ENCODE measurements at regions not wholly inside any gene's neighbourhood (a gene's known extent, or its start where the extent isn't known, plus 50 kb on each side); places are given as distances from the start of the nearest gene placed in this dataset.

DNA sequence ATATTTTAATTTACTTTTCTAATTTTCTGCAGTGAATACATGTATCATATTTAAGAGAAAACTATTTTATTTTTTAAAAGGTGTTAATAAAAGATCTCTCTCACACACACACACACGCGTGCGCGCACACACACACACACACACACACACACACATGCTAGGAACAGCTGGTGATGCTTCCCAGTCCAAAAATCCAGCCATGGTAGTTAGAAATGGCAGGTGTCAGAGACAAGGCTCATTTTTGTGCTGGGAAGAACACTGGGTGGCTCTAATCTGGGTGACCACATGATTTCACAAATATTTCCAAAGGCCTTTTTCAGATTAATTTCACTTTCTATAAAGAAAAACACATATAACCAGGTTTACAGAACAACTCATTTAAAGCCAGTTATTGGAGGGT lies 104.5 kb upstream of the NCK2 start:
- no peak for DNase-seq (ENCODE audit: low spot score in 2 of 2)
- H3K9me3 Mint-ChIP-seq: no peaks in the 10 kb centered on the region
- no peak overlapping the region for H3K27ac Mint-ChIP-seq
- peaks cover 0 to 5% of the 10 kb centered on the region in 2 donors for H3K36me3 Mint-ChIP-seq
- no peak for ATAC-seq

DNA sequence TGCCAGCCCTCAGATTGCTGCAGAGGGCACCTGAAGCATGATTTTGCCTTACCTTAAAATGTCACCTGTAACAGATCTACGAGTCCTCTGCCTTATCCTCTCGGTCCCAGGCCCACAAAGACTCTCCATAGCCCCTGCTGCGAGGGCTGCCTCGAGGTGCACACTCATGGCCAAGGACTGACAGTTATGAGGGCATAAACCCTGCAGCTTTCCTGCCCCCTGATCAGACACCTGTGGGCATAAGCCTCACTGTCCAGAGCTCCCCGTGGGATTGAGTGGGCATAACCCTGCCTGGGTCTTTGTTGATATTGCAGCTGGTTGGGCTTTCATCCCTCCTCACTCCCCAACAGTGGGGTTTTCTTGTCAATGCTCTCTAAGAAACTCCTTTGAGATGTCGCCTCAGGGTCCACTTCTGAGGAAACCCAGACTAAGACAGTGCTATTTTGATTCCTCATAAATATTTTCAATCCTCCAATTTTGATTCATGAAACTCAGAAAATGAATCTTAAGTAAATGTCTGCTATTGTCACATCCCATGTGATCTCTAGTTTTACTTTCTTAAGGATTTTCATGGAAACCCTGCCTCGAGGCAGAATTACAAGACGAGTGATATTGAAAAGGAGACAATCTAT lies 108.5 kb upstream of the NCK2 start:
- peaks cover 0 to 5% of the 10 kb centered on the region in 2 donors for H3K36me3 Mint-ChIP-seq
- DNase-seq (ENCODE audit: low spot score in 2 of 2) (no peak), ATAC-seq (no peak)
- H3K27ac Mint-ChIP-seq: no peak overlapping the region
- H3K9me3 Mint-ChIP-seq: no peaks in the 10 kb centered on the region

DNA sequence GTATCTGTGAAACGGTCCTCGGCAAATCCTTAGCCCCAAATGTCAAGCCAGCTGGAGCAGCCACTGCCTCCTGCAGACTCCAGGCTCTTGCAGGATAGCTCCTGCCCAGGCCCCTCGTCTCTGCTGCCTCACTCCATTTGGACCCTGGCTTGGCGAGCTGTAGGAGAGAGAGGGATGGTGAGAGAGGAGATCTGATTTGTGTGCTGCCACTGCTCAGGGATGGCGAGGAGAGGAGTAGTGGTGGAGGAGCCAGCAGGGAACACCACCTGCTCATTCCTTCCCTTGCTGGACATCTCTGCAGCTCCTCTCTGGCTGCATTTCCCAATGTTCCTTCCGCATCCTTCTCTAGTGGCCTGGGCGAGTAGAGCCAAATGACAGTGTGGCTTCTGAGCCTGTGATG lies 109.1 kb upstream of the NCK2 start:
- Mint-ChIP-seq H3K36me3 (peaks cover 0 to 3% of the 10 kb centered on the region in 2 donors), H3K27ac (no peak overlapping the region), H3K9me3 (no peaks in the 10 kb centered on the region)
- ATAC-seq (no peak), DNase-seq (ENCODE audit: low spot score in 2 of 2) (no peak)

DNA sequence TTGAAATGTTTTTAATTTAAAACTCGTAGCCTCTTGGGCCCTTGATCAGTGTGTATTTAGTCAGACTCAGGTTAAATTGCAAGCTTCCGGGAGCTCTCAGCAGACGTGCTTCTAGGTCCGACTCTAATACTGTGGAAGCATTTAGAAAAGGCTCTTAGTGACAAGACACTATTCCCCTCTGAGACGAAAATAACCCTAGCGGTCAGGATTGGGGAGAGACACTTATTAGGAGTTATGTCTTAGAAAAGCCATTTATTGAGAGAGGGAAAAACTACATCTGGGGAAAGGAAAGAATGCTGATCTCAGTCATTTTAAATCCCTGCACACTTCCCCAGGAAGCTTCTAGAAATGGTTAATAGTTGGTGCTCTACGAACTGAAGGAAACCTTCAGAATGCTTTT lies 110.5 kb upstream of the NCK2 start:
- no peak for DNase-seq (ENCODE audit: low spot score in 2 of 2)
- H3K36me3 Mint-ChIP-seq: no peaks in the 10 kb centered on the region
- H3K9me3 Mint-ChIP-seq: no peaks in the 10 kb centered on the region
- H3K27ac Mint-ChIP-seq: no peak overlapping the region
- ATAC-seq: no peak

DNA sequence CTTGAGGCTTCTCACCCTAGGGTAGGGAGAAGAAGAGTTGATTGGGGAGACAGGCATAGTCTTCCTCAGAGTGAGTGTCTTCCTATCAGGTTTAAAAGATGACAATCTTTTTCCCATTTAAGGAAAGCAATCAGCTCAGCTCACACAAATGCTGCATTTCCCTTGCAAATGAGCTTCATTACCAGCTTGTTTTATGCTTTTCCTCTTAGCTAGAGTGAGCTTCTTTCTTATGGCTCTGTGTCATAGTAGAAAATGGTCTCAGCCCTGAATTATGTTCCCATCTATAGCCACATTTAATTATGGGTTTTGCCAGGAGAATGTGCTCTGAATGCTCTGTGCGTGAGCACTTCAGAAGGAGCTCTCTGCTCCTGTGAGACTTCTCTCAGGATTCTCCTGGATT lies 112.8 kb upstream of the NCK2 start:
- no peak for DNase-seq (ENCODE audit: low spot score in 2 of 2)
- H3K36me3 Mint-ChIP-seq: no peaks in the 10 kb centered on the region
- ATAC-seq: no peak
- H3K27ac Mint-ChIP-seq: no peak overlapping the region
- H3K9me3 Mint-ChIP-seq: peaks cover 0 to 10% of the 10 kb centered on the region in 2 donors

DNA sequence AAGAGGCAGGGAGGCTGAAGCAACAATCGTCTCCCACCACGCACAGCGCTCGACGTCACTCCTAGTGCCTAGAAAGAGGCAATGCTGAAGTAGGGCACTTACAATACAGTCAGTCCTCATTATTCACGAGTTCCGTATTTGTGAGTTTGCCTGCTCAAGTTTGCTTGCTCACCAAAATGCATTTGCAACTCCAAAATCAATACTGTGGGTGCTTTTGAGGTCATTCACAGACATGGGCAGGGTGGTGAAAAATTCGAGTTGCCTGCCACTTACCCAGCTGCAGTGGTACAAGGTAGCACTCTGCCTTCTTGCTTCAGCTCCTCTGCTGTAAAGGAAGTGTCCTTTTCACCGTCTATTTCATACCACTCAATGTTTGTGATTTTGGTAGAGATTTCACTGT lies 113.7 kb upstream of the NCK2 start:
- H3K36me3 Mint-ChIP-seq: no peaks in the 10 kb centered on the region
- ATAC-seq (no peak), DNase-seq (ENCODE audit: low spot score in 2 of 2) (no peak)
- no peak overlapping the region for H3K27ac Mint-ChIP-seq
- peaks cover 0 to 10% of the 10 kb centered on the region in 2 donors for H3K9me3 Mint-ChIP-seq

DNA sequence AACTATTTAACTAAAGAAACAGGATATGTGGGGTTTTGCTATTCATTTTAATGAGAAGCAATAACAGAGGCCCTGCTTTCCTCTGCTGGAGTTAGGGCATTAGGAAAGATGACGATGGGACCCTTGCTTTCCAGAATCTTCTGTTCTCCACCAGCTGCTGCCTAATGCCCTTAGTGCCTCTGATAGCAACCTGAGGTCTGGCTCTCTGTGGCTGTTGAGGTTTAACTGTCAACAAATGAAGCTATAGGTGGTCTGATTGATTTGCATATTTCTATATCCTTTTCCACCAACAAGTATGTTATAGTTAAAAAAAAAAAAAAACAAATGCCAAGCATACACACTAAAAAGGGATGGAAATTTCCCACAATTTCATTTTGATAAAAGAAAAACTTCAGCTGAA lies 115.1 kb upstream of the NCK2 start:
- no peaks in the 10 kb centered on the region for H3K36me3 Mint-ChIP-seq
- no peak for DNase-seq (ENCODE audit: low spot score in 2 of 2)
- no peak overlapping the region for H3K27ac Mint-ChIP-seq
- H3K9me3 Mint-ChIP-seq: peaks cover 0 to 17% of the 10 kb centered on the region in 2 donors
- ATAC-seq: no peak

DNA sequence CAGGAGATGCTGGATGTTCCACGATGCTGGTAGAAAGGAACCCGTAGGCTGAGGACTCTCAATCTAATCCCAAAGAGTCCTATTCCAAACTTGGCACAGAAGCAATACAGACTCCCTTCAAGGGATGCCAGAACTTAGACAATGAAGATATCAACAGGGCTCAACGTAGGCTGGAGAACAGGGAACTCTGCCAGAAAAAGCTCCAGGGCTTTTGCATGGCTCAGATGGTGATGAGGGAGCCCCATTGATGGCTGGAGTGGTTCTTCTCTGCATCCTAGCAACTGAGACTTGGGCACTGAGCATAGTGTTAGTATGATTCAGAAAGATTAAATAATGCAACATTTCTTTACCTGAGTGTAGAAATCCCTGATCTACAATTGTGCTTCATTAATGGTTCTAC lies 117.2 kb upstream of the NCK2 start:
- H3K9me3 Mint-ChIP-seq: peaks cover 0 to 17% of the 10 kb centered on the region in 2 donors
- DNase-seq (ENCODE audit: low spot score in 2 of 2) (no peak), ATAC-seq (no peak)
- no peak overlapping the region for H3K27ac Mint-ChIP-seq
- no peaks in the 10 kb centered on the region for H3K36me3 Mint-ChIP-seq

DNA sequence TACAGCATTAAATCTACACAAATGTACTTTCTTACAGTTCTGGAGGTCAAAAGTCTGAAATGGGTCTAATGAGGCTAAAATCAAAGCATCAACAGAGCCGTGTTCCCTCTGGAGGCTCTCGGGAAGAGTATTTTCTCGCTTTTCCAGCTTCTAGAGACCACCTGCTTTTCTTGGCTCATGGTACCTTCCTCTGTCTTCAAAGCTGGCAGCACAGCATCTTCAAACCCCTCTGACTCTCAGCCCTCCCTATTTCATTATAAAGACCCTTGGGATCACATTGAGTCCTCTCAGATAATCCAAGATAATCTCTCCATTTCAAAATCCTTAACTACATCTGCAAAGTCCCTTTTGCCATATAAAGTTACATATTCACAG lies 117.8 kb upstream of the NCK2 start:
- DNase-seq (ENCODE audit: low spot score in 2 of 2) (no peak), ATAC-seq (no peak)
- no peak overlapping the region for H3K27ac Mint-ChIP-seq
- peaks cover 0 to 17% of the 10 kb centered on the region in 2 donors for H3K9me3 Mint-ChIP-seq
- no peaks in the 10 kb centered on the region for H3K36me3 Mint-ChIP-seq

DNA sequence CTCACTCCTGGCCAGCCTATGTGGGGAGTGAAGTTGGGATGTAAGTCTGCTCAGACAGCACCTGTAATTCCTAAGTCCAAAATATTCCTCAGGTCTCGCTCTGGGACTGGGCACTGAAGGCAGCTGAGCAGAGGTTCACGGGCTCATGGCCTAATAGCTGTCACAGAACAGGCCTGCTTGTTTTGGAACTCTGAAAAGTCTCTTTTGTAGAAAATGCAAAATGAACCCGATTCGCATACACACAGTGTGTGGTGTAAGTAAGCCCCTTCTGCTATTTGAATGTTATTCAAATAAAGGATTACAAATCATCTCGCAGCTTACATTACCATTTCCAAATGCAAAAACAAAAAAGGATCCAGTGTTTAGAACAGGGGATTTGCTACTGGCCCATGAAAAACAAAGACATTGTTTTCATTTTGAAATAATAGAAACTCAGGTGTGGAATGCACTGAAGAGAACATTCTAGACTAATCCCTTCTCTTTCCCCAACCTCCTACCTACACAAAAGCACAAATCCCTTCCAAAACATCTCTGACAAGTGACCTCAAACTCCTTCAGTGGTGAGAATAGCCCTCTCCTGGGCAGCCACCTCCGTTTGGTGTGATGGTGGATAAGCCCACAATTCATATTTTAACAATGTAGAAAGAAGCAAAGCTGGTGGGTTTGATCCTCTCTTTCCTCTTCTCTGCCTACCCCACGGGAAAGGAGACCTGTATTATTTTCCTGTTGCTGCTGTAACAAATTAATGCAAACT lies 118.3 kb upstream of the NCK2 start:
- Mint-ChIP-seq H3K9me3 (peaks cover 0 to 17% of the 10 kb centered on the region in 2 donors), H3K27ac (no peak overlapping the region), H3K36me3 (no peaks in the 10 kb centered on the region)
- DNase-seq (ENCODE audit: low spot score in 2 of 2) (no peak), ATAC-seq (no peak)

DNA sequence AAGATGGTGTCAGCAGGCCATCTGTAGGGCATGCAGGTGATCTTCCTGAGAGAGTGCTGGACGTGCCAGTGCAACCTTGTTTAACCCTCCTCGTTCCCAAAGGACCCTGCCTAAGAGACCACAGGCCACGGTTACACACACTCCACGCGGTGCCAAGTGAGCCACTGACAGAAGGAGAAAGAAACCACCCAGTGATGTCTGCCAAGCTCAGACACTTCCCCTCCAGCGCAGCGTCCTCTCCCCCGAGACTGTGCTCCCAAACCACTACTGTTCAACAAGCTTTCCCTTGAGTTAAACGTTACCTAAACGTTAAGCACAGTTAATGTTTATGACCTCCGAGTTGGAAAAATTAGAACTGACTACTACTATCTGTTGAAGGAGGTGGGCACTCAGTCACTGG lies 119.1 kb upstream of the NCK2 start:
- Mint-ChIP-seq H3K27ac (no peak overlapping the region), H3K36me3 (no peaks in the 10 kb centered on the region), H3K9me3 (peaks cover 0 to 17% of the 10 kb centered on the region in 2 donors)
- DNase-seq (ENCODE audit: low spot score in 2 of 2) (no peak), ATAC-seq (no peak)

DNA sequence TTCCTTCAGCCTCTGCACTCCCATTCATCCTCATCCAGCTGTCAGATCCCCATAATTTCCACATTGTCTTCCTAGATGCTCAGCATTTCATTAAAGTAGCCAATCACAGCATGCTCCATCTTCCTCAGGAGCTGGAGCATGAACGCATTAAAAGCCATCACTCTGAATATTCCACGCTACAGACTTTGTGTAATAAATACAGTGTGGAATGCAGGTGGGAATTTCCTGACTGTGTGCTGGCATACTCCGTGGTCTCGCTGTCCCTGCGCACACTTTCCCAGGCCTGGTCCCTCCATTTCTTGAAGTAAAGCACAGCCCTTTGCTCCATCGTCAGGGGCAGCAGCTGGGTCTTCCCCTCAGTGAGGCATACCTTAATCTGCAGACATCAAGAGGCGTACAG lies 123.7 kb upstream of the NCK2 start:
- no peaks in the 10 kb centered on the region for H3K36me3 Mint-ChIP-seq
- ATAC-seq: no peak
- no peak overlapping the region for H3K27ac Mint-ChIP-seq
- H3K9me3 Mint-ChIP-seq: peaks cover 0 to 7% of the 10 kb centered on the region in 2 donors
- DNase-seq (ENCODE audit: low spot score in 2 of 2): no peak

DNA sequence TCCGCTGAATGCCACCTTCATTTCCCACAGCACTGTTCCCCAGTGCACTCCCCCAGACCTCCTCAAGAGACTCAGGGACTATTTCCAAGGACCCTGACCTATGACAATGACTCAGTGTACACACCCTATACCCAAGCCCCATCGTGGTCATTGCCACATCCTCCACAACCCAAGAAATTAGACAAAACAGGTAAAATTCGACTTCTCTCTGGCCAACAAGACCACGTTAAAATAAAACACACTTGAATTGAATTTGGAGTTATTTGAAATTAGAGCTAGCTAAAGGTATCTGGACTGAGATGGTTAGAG lies 126.4 kb upstream of the NCK2 start:
- ATAC-seq (peak in 1 of 2 donors; percentile 45), DNase-seq (ENCODE audit: low spot score in 2 of 2) (no peak)
- Mint-ChIP-seq H3K27ac (peak overlapping the region; percentile 13 to 50), H3K9me3 (no peaks in the 10 kb centered on the region), H3K36me3 (no peaks in the 10 kb centered on the region)

DNA sequence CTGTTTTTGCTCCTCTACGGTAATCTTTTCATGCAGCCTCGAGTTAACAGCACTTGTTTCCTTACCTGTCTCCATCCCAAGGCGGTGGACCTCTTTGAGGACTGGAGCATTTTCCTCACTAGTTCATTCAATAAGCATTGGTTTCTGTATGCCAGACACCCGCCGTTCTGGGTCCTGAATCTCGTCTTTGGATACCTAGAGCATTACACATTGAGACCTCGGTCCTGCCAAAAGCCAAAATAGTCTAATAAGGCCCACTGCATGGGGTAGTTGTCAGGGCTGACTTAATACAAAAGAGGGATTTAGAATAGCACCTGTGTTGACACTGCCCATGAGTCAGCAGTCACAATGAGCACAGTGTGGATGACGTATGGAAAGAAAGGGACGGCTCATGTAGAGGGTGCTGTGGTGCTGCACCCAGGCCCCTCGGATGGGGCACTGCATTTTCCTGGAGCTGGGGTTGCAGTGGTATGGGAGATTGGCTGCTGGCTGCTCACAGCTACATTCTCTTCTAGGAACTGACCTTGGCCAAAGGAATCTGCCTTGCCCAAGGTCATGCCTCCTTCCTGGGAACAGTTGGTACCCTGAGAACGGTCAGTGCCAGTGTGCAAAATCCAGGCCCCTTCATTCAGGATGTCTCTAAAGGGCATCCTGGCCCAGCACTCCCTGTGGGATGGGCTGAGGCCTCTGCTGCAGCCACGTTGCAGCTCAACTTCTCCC lies 126.9 kb upstream of the NCK2 start:
- DNase-seq (ENCODE audit: low spot score in 2 of 2) (no peak), ATAC-seq (no peak)
- peak overlapping the region in 1 of 2 donors; percentile 50 for H3K27ac Mint-ChIP-seq
- H3K9me3 Mint-ChIP-seq: no peaks in the 10 kb centered on the region
- no peaks in the 10 kb centered on the region for H3K36me3 Mint-ChIP-seq

DNA sequence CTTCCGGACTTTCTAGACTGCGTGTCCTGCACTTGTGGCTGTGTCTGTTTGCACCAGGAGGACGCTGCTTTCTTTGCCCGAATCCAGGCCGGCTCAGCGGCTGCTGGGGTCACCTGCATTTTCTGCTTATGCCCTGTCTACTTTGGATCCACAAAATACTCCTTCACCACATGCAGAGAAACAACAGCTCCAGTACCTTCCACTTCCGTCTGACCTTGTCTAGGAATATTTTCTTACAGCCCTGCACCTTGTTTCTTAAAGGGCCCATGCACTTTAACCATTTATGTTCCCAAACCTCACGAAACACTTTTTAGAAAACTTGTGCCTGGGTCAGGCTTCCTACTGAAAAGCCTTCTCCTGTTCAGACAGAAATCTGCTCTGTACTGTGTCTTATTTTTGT lies 129.4 kb upstream of the NCK2 start:
- H3K36me3 Mint-ChIP-seq: no peaks in the 10 kb centered on the region
- no peak for ATAC-seq

DNA sequence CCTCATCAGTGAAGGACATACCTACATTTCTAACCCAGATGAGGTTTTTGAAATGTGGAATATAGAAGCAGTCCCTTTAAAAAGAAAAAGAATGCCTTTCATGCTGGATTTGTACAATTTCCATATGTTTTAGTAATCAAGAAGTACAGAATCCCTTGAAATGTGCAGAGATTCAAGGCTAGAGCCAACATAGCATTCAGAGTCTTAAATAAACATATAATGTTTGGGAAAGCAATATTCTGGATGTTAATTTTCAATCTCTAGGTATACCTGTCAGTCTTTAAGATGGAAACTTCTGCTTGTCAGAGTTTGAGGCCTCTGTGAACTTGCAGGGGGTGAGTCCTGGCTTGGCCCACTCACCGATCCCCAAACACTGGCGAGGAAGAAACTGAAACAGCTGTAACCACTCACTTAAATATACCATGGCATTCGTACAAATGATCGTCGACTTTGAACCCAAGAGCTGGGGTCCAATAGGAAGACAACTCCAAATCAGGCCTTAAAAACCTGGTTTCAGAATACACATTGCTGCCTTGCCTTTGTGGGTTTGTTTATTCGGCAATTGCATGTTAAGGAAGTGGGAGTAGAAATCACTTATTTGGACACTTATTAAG lies 132.8 kb upstream of the NCK2 start:
- no peak for ATAC-seq
- H3K9me3 Mint-ChIP-seq: no peaks in the 10 kb centered on the region

More for the DNA sequence above, 129.4 kb upstream of the NCK2 start:
- Mint-ChIP-seq H3K9me3 (no peaks in the 10 kb centered on the region), H3K27ac (no peak overlapping the region)
- no peak for DNase-seq (ENCODE audit: low spot score in 2 of 2)

DNA sequence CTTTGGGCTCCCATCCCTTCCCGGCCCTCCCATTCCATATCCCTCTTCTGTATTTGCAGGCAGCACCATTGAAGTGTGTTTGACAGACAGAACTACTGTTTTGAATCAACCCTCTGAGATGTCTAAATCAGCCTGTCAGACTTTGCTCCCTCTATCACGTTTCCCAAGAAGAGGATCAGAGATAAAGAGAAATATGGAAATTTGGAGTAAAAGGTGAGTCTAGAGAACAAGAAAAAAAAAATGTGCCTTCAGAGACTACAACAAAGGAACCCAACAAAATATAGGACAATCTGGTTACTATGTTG lies 133.4 kb upstream of the NCK2 start:
- ATAC-seq: no peak
- H3K9me3 Mint-ChIP-seq: no peaks in the 10 kb centered on the region
- no peaks in the 10 kb centered on the region for H3K36me3 Mint-ChIP-seq
- H3K27ac Mint-ChIP-seq: no peak overlapping the region
- no peak for DNase-seq (ENCODE audit: low spot score in 2 of 2)

More for the DNA sequence above, 132.8 kb upstream of the NCK2 start:
- H3K36me3 Mint-ChIP-seq: no peaks in the 10 kb centered on the region
- no peak for DNase-seq (ENCODE audit: low spot score in 2 of 2)
- H3K27ac Mint-ChIP-seq: no peak overlapping the region
